ENCODE measurements at regions not wholly inside any gene's neighbourhood (a gene's known extent, or its start where the extent isn't known, plus 50 kb on each side); places are given as distances from the start of the nearest gene placed in this dataset.

GRCh38 chr4:110306303-110306702 is 107.9 kb upstream of the ELOVL6 start:
- Histone ChIP-seq H2AFZ (no peak overlapping the region), H3K79me2 (no peaks in the 10 kb centered on the region), H3K4me2 (no peak overlapping the region), H3K4me3 (no peak overlapping the region), H3K9me2 (replicated peaks; ENCODE audit: insufficient read depth) (no peaks in the 10 kb centered on the region), H3K36me3 (replicated peaks; ENCODE audit: insufficient read depth, low read depth) (no peaks in the 10 kb centered on the region), H4K20me1 (ENCODE audit: insufficient read depth, poor library complexity, severe bottlenecking) (no peaks in the 10 kb centered on the region), H3K27me3 (no peaks in the 10 kb centered on the region), H3K4me1 (ENCODE audit: insufficient read depth) (no peaks in the 10 kb centered on the region), H3K9me3 (ENCODE audit: low read depth) (no peaks in the 10 kb centered on the region), H3K27ac (no peak overlapping the region)
- no peak for TF ChIP-seq CTCF (IDR thresholded peaks at IDR 0.05; ENCODE audit: poor library complexity)
- TF ChIP-seq EZH2phosphoT487 (IDR thresholded peaks at IDR 0.05; ENCODE audit: low read depth, severe bottlenecking, unreplicated experiment) = no peak
- no peak for TF ChIP-seq EZH2 (IDR thresholded peaks at IDR 0.05; ENCODE audit: borderline replicate concordance)
- no peak for DNase-seq (ENCODE audit: low spot score)
- WGBS (ENCODE audit: low lambda C conversion rate, missing lambda C conversion rate) = 61% methylated on average over 2 of the region's 2 CpGs

GRCh38 chr4:110305455-110305854 is 107.0 kb upstream of the ELOVL6 start:
- Histone ChIP-seq H3K27me3 (no peaks in the 10 kb centered on the region), H3K27ac (no peak overlapping the region), H4K20me1 (ENCODE audit: insufficient read depth, poor library complexity, severe bottlenecking) (no peaks in the 10 kb centered on the region), H3K4me3 (no peak overlapping the region), H3K4me2 (no peak overlapping the region), H3K36me3 (replicated peaks; ENCODE audit: insufficient read depth, low read depth) (no peaks in the 10 kb centered on the region), H3K4me1 (ENCODE audit: insufficient read depth) (no peaks in the 10 kb centered on the region), H3K9me2 (replicated peaks; ENCODE audit: insufficient read depth) (no peaks in the 10 kb centered on the region), H3K9me3 (ENCODE audit: low read depth) (no peaks in the 10 kb centered on the region), H2AFZ (no peak overlapping the region), H3K79me2 (no peaks in the 10 kb centered on the region)
- WGBS (ENCODE audit: low lambda C conversion rate, missing lambda C conversion rate) = 74% methylated on average over 4 of the region's 4 CpGs
- DNase-seq (ENCODE audit: low spot score) = no peak
- TF ChIP-seq EZH2 (IDR thresholded peaks at IDR 0.05; ENCODE audit: borderline replicate concordance) (no peak), CTCF (IDR thresholded peaks at IDR 0.05; ENCODE audit: poor library complexity) (no peak), EZH2phosphoT487 (IDR thresholded peaks at IDR 0.05; ENCODE audit: low read depth, severe bottlenecking, unreplicated experiment) (no peak)

GRCh38 chr4:110296892-110297291 is 98.5 kb upstream of the ELOVL6 start:
- no peaks in the 10 kb centered on the region for H3K79me2 ChIP-seq
- no peak overlapping the region for H3K4me2 ChIP-seq
- WGBS (ENCODE audit: low lambda C conversion rate, missing lambda C conversion rate) = 91% methylated on average over 2 of the region's 2 CpGs
- no peaks in the 10 kb centered on the region for H3K36me3 ChIP-seq (replicated peaks; ENCODE audit: insufficient read depth, low read depth)
- no peak overlapping the region for H3K4me3 ChIP-seq
- no peak for DNase-seq (ENCODE audit: low spot score)
- H3K4me1 ChIP-seq (ENCODE audit: insufficient read depth) = no peaks in the 10 kb centered on the region
- no peaks in the 10 kb centered on the region for H3K9me3 ChIP-seq (ENCODE audit: low read depth)
- H4K20me1 ChIP-seq (ENCODE audit: insufficient read depth, poor library complexity, severe bottlenecking) = no peaks in the 10 kb centered on the region
- no peaks in the 10 kb centered on the region for H3K9me2 ChIP-seq (replicated peaks; ENCODE audit: insufficient read depth)
- no peak overlapping the region for H3K27ac ChIP-seq
- H3K27me3 ChIP-seq = no peaks in the 10 kb centered on the region
- TF ChIP-seq EZH2 (IDR thresholded peaks at IDR 0.05; ENCODE audit: borderline replicate concordance) (no peak), CTCF (IDR thresholded peaks at IDR 0.05; ENCODE audit: poor library complexity) (no peak), EZH2phosphoT487 (IDR thresholded peaks at IDR 0.05; ENCODE audit: low read depth, severe bottlenecking, unreplicated experiment) (no peak)
- H2AFZ ChIP-seq = no peak overlapping the region

- DNase-seq (ENCODE audit: low spot score) = no peak
- H3K27ac ChIP-seq = no peak overlapping the region
- H3K4me2 ChIP-seq = no peak overlapping the region
- no peaks in the 10 kb centered on the region for H4K20me1 ChIP-seq (ENCODE audit: insufficient read depth, poor library complexity, severe bottlenecking)
- H3K36me3 ChIP-seq (replicated peaks; ENCODE audit: insufficient read depth, low read depth) = no peaks in the 10 kb centered on the region
- H3K9me3 ChIP-seq (ENCODE audit: low read depth) = no peaks in the 10 kb centered on the region
- H3K27me3 ChIP-seq = no peaks in the 10 kb centered on the region
- no peaks in the 10 kb centered on the region for H3K9me2 ChIP-seq (replicated peaks; ENCODE audit: insufficient read depth)
- H2AFZ ChIP-seq = no peak overlapping the region
- H3K4me3 ChIP-seq = no peak overlapping the region
- no peak for TF ChIP-seq EZH2 (IDR thresholded peaks at IDR 0.05; ENCODE audit: borderline replicate concordance)
- no peak for TF ChIP-seq EZH2phosphoT487 (IDR thresholded peaks at IDR 0.05; ENCODE audit: low read depth, severe bottlenecking, unreplicated experiment)
- TF ChIP-seq CTCF (IDR thresholded peaks at IDR 0.05; ENCODE audit: poor library complexity) = no peak
- H3K79me2 ChIP-seq = no peaks in the 10 kb centered on the region
- 77% methylated on average over 7 of the region's 7 CpGs for WGBS (ENCODE audit: low lambda C conversion rate, missing lambda C conversion rate)
- H3K4me1 ChIP-seq (ENCODE audit: insufficient read depth) = no peaks in the 10 kb centered on the region
Measured at GRCh38 chr4:110294165-110294564, 95.8 kb upstream of the ELOVL6 start.
